ENCODE measurements at regions not wholly inside any gene's neighbourhood (a gene's known extent, or its start where the extent isn't known, plus 50 kb on each side); places are given as distances from the start of the nearest gene placed in this dataset.

- DNase-seq (ENCODE audit: low read depth), result no peak
- no peak for TF ChIP-seq CTCF (IDR thresholded peaks at IDR 0.05; ENCODE audit: insufficient read depth, low read depth, low read length)
- no peak overlapping the region for H3K4me3 ChIP-seq (ENCODE audit: low read depth, low read length)
Measured at GRCh38 chr1:115401676-115402075, 63.6 kb upstream of the NGF start.

- DNase-seq (ENCODE audit: low read depth), result no peak
- TF ChIP-seq CTCF (IDR thresholded peaks at IDR 0.05; ENCODE audit: insufficient read depth, low read depth, low read length), result no peak
- no peak overlapping the region for H3K4me3 ChIP-seq (ENCODE audit: low read depth, low read length)
Measured at GRCh38 chr1:115400891-115401290, 62.8 kb upstream of the NGF start.

GRCh38 chr1:115400426-115400825 is 62.4 kb upstream of the NGF start:
- no peak for TF ChIP-seq CTCF (IDR thresholded peaks at IDR 0.05; ENCODE audit: insufficient read depth, low read depth, low read length)
- H3K4me3 ChIP-seq (ENCODE audit: low read depth, low read length), result no peak overlapping the region
- DNase-seq (ENCODE audit: low read depth), result no peak

- DNase-seq (ENCODE audit: low read depth), result no peak
Measured at GRCh38 chr1:115398745-115399144, 60.7 kb upstream of the NGF start.

More at GRCh38 chr1:115398745-115399144, 60.7 kb upstream of the NGF start:
- no peak for TF ChIP-seq CTCF (IDR thresholded peaks at IDR 0.05; ENCODE audit: insufficient read depth, low read depth, low read length)
- no peak overlapping the region for H3K4me3 ChIP-seq (ENCODE audit: low read depth, low read length)
